Psoas muscle (tissue), 7 donors: ENCODE measurements at regions not wholly inside any gene's neighbourhood (a gene's known extent, or its start where the extent isn't known, plus 50 kb on each side); places are given as distances from the start of the nearest gene placed in this dataset.

Experiments
- ATAC-seq, 4 donors: fragments of 200-7000 bp; cut with Tn5 transposase; one replicate each; pipeline ENCODE4 v1.9.1; 2020; ENCODE audit warnings: moderate library complexity in 3 of 4, mild to moderate bottlenecking in 2 of 4
- DNase-seq, 2 donors: peaks; one replicate each; pipeline ENCODE4 v3.0.0-alpha.2; 2020
- H3K27ac ChIP-seq: fragments of 200-600 bp; one replicate; pipeline ENCODE4 v1.8.0; 2022
- H3K27me3 ChIP-seq, 3 donors: fragments of 200-600 bp in 1 of 3; one replicate each; pipeline versions ENCODE4 v1.6.1 to v1.8.0; 2013 to 2022; ENCODE audit warnings: low read length in 2 of 3, mild to moderate bottlenecking in 2 of 3, moderate library complexity in 1 of 3; ENCODE audit not compliant: insufficient read depth in 3 of 3
- H3K36me3 ChIP-seq, 2 donors: fragments of 200-600 bp in 1 of 2; one replicate each; pipeline versions ENCODE4 v1.6.1 to v1.8.0; 2013 to 2022; ENCODE audit warnings: low read depth in 1 of 2, mild to moderate bottlenecking in 1 of 2, moderate library complexity in 1 of 2; ENCODE audit not compliant: insufficient read depth in 1 of 2
- H3K4me1 ChIP-seq: fragments of 200-600 bp; one replicate; pipeline ENCODE4 v1.8.0; 2022
- H3K4me3 ChIP-seq: fragments of 200-600 bp; one replicate; pipeline ENCODE4 v1.8.0; 2022; ENCODE audit warnings: mild to moderate bottlenecking
- H3K9me3 ChIP-seq: fragments of 200-600 bp; one replicate; pipeline ENCODE4 v1.8.0; 2022
- CTCF ChIP-seq: fragments of 200-600 bp; IDR thresholded peaks from one replicate; pipeline ENCODE4 v1.8.0; 2022; ENCODE audit warnings: antibody characterized with exemption
- WGBS, 3 donors: extraction: QIAGEN DNeasy Blood & Tissue Kit; methylation state at CpG; one replicate each; pipeline versions ENCODE4 v1.1.6 to v1.1.7; 2013; 5-methylcytosine and 5-hydroxymethylcytosine counted together
- intact Hi-C, 2 donors: fragments of 100-400 bp; cut with DNase I; formaldehyde crosslinking; loops; one replicate each; pipeline versions ENCODE4 v1.11.0 to v1.14.2; 2022
- donor health status: healthy with polysubstance abuse.
- donor health status: DM: no; HTN: no; CAD: no; lungs with moderate emphysema.
- donor health status: Bipolar disorder and iron deficiency.
- donor health status: healthy.
- donor health status: DM: yes; HTN: yes; CAD: no.
- donor health status: DM: no; HTN: no; CAD: no.
- donor health status: DM: yes; HTN: yes; CAD: no.

GRCh38 chr2:12116228-12116750, 369.9 kb downstream of the LPIN1 start:
- Histone ChIP-seq H3K36me3 (no peaks in the 10 kb centered on the region), H3K4me1 (no peaks in the 10 kb centered on the region), H3K4me3 (no peak overlapping the region), H3K9me3 (no peaks in the 10 kb centered on the region), H3K27ac (no peak overlapping the region), H3K27me3 (no peaks in the 10 kb centered on the region)
- DNase-seq = no peak
- WGBS, 3 donors = 86 to 88% (median 86%) methylated on average over 7 of the region's 7 CpGs
- ATAC-seq = no peak
- intact Hi-C loops = no loop called here
- no peak for TF ChIP-seq CTCF

- no peak for TF ChIP-seq CTCF
- intact Hi-C loops = no loop called here
- Histone ChIP-seq H3K36me3 (no peaks in the 10 kb centered on the region), H3K27ac (no peak overlapping the region), H3K9me3 (no peaks in the 10 kb centered on the region), H3K4me1 (no peaks in the 10 kb centered on the region), H3K4me3 (no peak overlapping the region), H3K27me3 (no peaks in the 10 kb centered on the region)
- no peak for DNase-seq
- ATAC-seq = no peak
These were observed 373.4 kb downstream of the LPIN1 start for GRCh38 chr2:12119841-12120240.

GRCh38 chr2:12120281-12121150, 374.1 kb downstream of the LPIN1 start:
- Histone ChIP-seq H3K36me3 (no peaks in the 10 kb centered on the region), H3K9me3 (no peaks in the 10 kb centered on the region), H3K27ac (no peak overlapping the region), H3K27me3 (no peaks in the 10 kb centered on the region), H3K4me1 (no peaks in the 10 kb centered on the region), H3K4me3 (no peak overlapping the region)
- no peak for ATAC-seq
- TF ChIP-seq CTCF = no peak
- 69 to 79% (median 76%) methylated on average over 7 of the region's 7 CpGs for WGBS, 3 donors
- intact Hi-C loops = no loop called here
- no peak for DNase-seq

- intact Hi-C loops = no loop called here
- Histone ChIP-seq H3K27ac (no peak overlapping the region), H3K27me3 (no peaks in the 10 kb centered on the region), H3K4me1 (no peaks in the 10 kb centered on the region), H3K9me3 (no peaks in the 10 kb centered on the region), H3K4me3 (no peak overlapping the region), H3K36me3 (no peaks in the 10 kb centered on the region)
- TF ChIP-seq CTCF = no peak
- DNase-seq (no peak), ATAC-seq (no peak)
- 91 to 93% (median 92%) methylated on average over 1 of the region's 1 CpG for WGBS, 3 donors
These were observed 378.4 kb downstream of the LPIN1 start for GRCh38 chr2:12124790-12125189.

GRCh38 chr2:12126318-12126717, 379.9 kb downstream of the LPIN1 start:
- Histone ChIP-seq H3K4me1 (no peaks in the 10 kb centered on the region), H3K27me3 (peaks cover 0 to 5% (median 0%) of the 10 kb centered on the region in 3 donors), H3K27ac (no peak overlapping the region), H3K4me3 (no peak overlapping the region), H3K9me3 (no peaks in the 10 kb centered on the region), H3K36me3 (no peaks in the 10 kb centered on the region)
- DNase-seq (no peak), ATAC-seq (no peak)
- intact Hi-C loops = no loop called here
- TF ChIP-seq CTCF = no peak
- 76 to 87% (median 84%) methylated on average over 3 of the region's 3 CpGs for WGBS, 3 donors
